SU-DHL-6 (cell line): ENCODE measurements at regions not wholly inside any gene's neighbourhood (a gene's known extent, or its start where the extent isn't known, plus 50 kb on each side); places are given as distances from the start of the nearest gene placed in this dataset.
"Not testable (repeated sequence)": the region's sequence is repeated elsewhere in the genome, so short reads cannot be mapped to it uniquely, and the experiment has no call there.

Source experiments
- H2AFZ ChIP-seq: fragments of 200-600 bp; sonication (generic); 2 replicates; pipeline ENCODE4 v1.6.1; 2014; ENCODE audit warnings: low read depth, mild to moderate bottlenecking, moderate library complexity, mixed read lengths, antibody characterized with exemption, low read length; ENCODE audit not compliant: severe bottlenecking
- H3F3A ChIP-seq: fragments of 200-600 bp; shearing (Covaris generic); 2 replicates; pipeline ENCODE4 v1.6.0; 2016; ENCODE audit warnings: antibody characterized with exemption, mild to moderate bottlenecking; ENCODE audit not compliant: insufficient read depth
- H3K27ac ChIP-seq: fragments of 200-600 bp; sonication (generic); 2 replicates; pipeline ENCODE4 v1.5.1; 2016; ENCODE audit warnings: low read depth, mild to moderate bottlenecking, low read length, moderate library complexity, mixed read lengths
- H3K27me3 ChIP-seq: fragments of 200-600 bp; sonication (generic), shearing (Covaris generic); 2 replicates; pipeline ENCODE4 v1.6.0; 2014; ENCODE audit warnings: mild to moderate bottlenecking, low read length
- H3K36me3 ChIP-seq: fragments of 200-600 bp; sonication (generic); 2 replicates; pipeline ENCODE4 v1.6.1; 2014; ENCODE audit warnings: mild to moderate bottlenecking, low read length, mixed read lengths
- H3K4me2 ChIP-seq: fragments of 300-600, 200-600 bp; shearing (Covaris generic), sonication (generic); 2 replicates; pipeline ENCODE4 v1.6.0; 2014; ENCODE audit warnings: low read length, low read depth, mild to moderate bottlenecking; ENCODE audit not compliant: poor library complexity, severe bottlenecking
- H3K4me3 ChIP-seq: fragments of 200-600 bp; sonication (generic); 2 replicates; pipeline ENCODE4 v1.5.1; 2014; ENCODE audit warnings: antibody characterized with exemption, low read length, mild to moderate bottlenecking, mixed read lengths; ENCODE audit not compliant: insufficient read depth, poor library complexity, severe bottlenecking
- H3K79me2 ChIP-seq: fragments of 200-600 bp; sonication (generic); 2 replicates; pipeline ENCODE4 v1.6.1; 2014; ENCODE audit warnings: mild to moderate bottlenecking, low read length, moderate library complexity; ENCODE audit not compliant: insufficient read depth
- H3K9ac ChIP-seq: fragments of 200-600 bp; sonication (generic); 2 replicates; pipeline ENCODE4 v1.7.0; 2014; ENCODE audit warnings: mild to moderate bottlenecking, low read length
- H3K9me2 ChIP-seq: fragments of 200-600 bp; sonication (generic); replicated peaks from 2 replicates; pipeline ENCODE4 v1.6.1; 2014; ENCODE audit warnings: low read length; ENCODE audit not compliant: insufficient read depth
- H3K9me3 ChIP-seq: fragments of 200-600 bp; sonication (generic); 2 replicates; pipeline ENCODE4 v1.6.1; 2014; ENCODE audit warnings: low read length, mixed read lengths; ENCODE audit not compliant: insufficient read depth
- H4K20me1 ChIP-seq: fragments of 200-600 bp; sonication (generic); 2 replicates; pipeline ENCODE4 v1.6.1; 2014; ENCODE audit warnings: low read depth, mild to moderate bottlenecking, antibody characterized with exemption, low read length, moderate library complexity, mixed read lengths
- CTCF ChIP-seq: fragments of 200-600 bp; sonication (generic); IDR thresholded peaks from one replicate; pipeline ENCODE4 v1.5.1; 2017; ENCODE audit warnings: antibody characterized with exemption, mild to moderate bottlenecking, low read length, moderate library complexity; ENCODE audit not compliant: insufficient read depth, poor library complexity, severe bottlenecking
- EZH2phosphoT487 ChIP-seq: fragments of 200-600 bp; sonication (generic), shearing (Covaris generic); conservative IDR thresholded peaks from 2 replicates; pipeline ENCODE4 v1.6.1; 2018; ENCODE audit warnings: mild to moderate bottlenecking, antibody characterized with exemption, low read length, moderate library complexity, mixed read lengths

GRCh38 chr15:96200357-96200967 is 130.0 kb upstream of the NR2F2 start:
- Histone ChIP-seq H3K79me2 (no peaks in the 10 kb centered on the region), H3K9ac (no peak overlapping the region), H3K4me3 (no peak overlapping the region), H3K9me2 (no peaks in the 10 kb centered on the region), H3K27ac (no peak overlapping the region), H3K27me3 (no peaks in the 10 kb centered on the region), H3K36me3 (no peaks in the 10 kb centered on the region), H3K4me2 (no peak overlapping the region), H4K20me1 (no peaks in the 10 kb centered on the region), H3F3A (no peaks in the 10 kb centered on the region), H2AFZ (no peak overlapping the region), H3K9me3 (no peaks in the 10 kb centered on the region)
- TF ChIP-seq EZH2phosphoT487 (no peak), CTCF (no peak)

GRCh38 chr15:96201696-96202095 is 128.8 kb upstream of the NR2F2 start:
- Histone ChIP-seq H3K27me3 (no peaks in the 10 kb centered on the region), H3K9me3 (no peaks in the 10 kb centered on the region), H3K79me2 (no peaks in the 10 kb centered on the region), H3K9ac (no peak overlapping the region), H3K27ac (no peak overlapping the region), H3K4me3 (no peak overlapping the region), H4K20me1 (no peaks in the 10 kb centered on the region), H3K9me2 (no peaks in the 10 kb centered on the region), H3K4me2 (no peak overlapping the region), H3F3A (no peaks in the 10 kb centered on the region), H3K36me3 (no peaks in the 10 kb centered on the region), H2AFZ (no peak overlapping the region)
- TF ChIP-seq CTCF (no peak), EZH2phosphoT487 (no peak)

GRCh38 chr15:96205588-96205987 is 124.9 kb upstream of the NR2F2 start:
- H4K20me1 ChIP-seq, H3K4me3 ChIP-seq, H3K27me3 ChIP-seq, H3K79me2 ChIP-seq, H3K9me3 ChIP-seq, H2AFZ ChIP-seq, H3K36me3 ChIP-seq, H3K4me2 ChIP-seq, H3K9ac ChIP-seq, H3K27ac ChIP-seq, H3K9me2 ChIP-seq, H3F3A ChIP-seq: not testable (repeated sequence)

GRCh38 chr15:96207377-96208006 is 123.0 kb upstream of the NR2F2 start:
- Histone ChIP-seq H3K9me3 (no peaks in the 10 kb centered on the region), H2AFZ (no peak overlapping the region), H4K20me1 (no peaks in the 10 kb centered on the region), H3K9me2 (no peaks in the 10 kb centered on the region), H3K9ac (no peak overlapping the region), H3K4me2 (no peak overlapping the region), H3F3A (no peaks in the 10 kb centered on the region), H3K27me3 (no peaks in the 10 kb centered on the region), H3K4me3 (no peak overlapping the region), H3K27ac (no peak overlapping the region), H3K36me3 (no peaks in the 10 kb centered on the region), H3K79me2 (no peaks in the 10 kb centered on the region)
- TF ChIP-seq CTCF (no peak), EZH2phosphoT487 (no peak)
